Pancreas (tissue), 10 donors: ENCODE measurements at regions not wholly inside any gene's neighbourhood (a gene's known extent, or its start where the extent isn't known, plus 50 kb on each side); places are given as distances from the start of the nearest gene placed in this dataset.

Source experiments
- ATAC-seq, 4 donors: fragments of 200-7000 bp; cut with Tn5 transposase; one replicate each; pipeline versions ENCODE4 v1.8.0 to v1.9.1; 2020; ENCODE audit warnings: mild to moderate bottlenecking in 4 of 4, moderate library complexity in 4 of 4
- DNase-seq, 6 donors: peaks; one replicate each; pipeline ENCODE4 v3.0.0-alpha.2; 2020
- FAIRE-seq: peaks from 2 replicates; lab custom pipeline; 2012; peaks lifted over from hg19 to GRCh38; lab: Jason Lieb, UNC
- H3K27ac ChIP-seq, 4 donors: fragments of 200-600 bp; sonication (generic); 1 replicate in 3 of 4; 2 replicates in 1 of 4; pipeline versions ENCODE4 v1.5.0 to v1.8.0; 2020
- H3K27me3 ChIP-seq, 4 donors: fragments of 200-600 bp; one replicate each; pipeline ENCODE4 v1.8.0; 2021
- H3K36me3 ChIP-seq, 3 donors: fragments of 200-600 bp; sonication (generic) in 1 of 3; one replicate each; pipeline versions ENCODE4 v1.5.0 to v1.8.0; 2020 to 2021
- H3K4me1 ChIP-seq, 3 donors: fragments of 200-600 bp; one replicate each; pipeline ENCODE4 v1.8.0; 2021
- H3K4me3 ChIP-seq, 4 donors: fragments of 200-600 bp; sonication (generic) in 2 of 4; one replicate each; pipeline versions ENCODE4 v1.5.0 to v1.8.0; 2020 to 2021
- H3K9me3 ChIP-seq, 4 donors: fragments of 200-600 bp; one replicate each; pipeline ENCODE4 v1.8.0; 2021
- CTCF ChIP-seq, 4 donors: fragments of 200-600 bp; sonication (generic) in 3 of 4; IDR thresholded peaks; one replicate each; pipeline versions ENCODE4 v1.5.0 to v1.8.0; 2021; ENCODE audit warnings: antibody characterized with exemption in 4 of 4
- WGBS, 2 donors: extraction: QIAGEN DNeasy Blood & Tissue Kit; methylation state at CpG; one replicate each; pipeline ENCODE4 v1.1.7; 2013; 5-methylcytosine and 5-hydroxymethylcytosine counted together
- intact Hi-C, 3 donors: fragments of 100-400 bp; cut with DNase I; formaldehyde crosslinking; loops; one replicate each; pipeline versions ENCODE4 v1.11.1 to v1.14.2; 2022
- donor health status: healthy with polysubstance abuse.
- donor health status: DM: no; HTN: no; CAD: no; lungs with moderate emphysema.
- donor health status: DM: no; HTN: no; CAD: no.
- donor health status: control.
- donor health status: control.
- donor health status: Bipolar disorder and iron deficiency.
- donor health status: DM: yes; HTN: yes; CAD: no.
- donor health status: DM: no; HTN: no; CAD: no.
- donor health status: DM: no; HTN: no; CAD: no.
- donor health status: DM: yes; HTN: yes; CAD: no.

- Histone ChIP-seq H3K27me3 (no peaks in the 10 kb centered on the region), H3K4me3 (no peak overlapping the region), H3K9me3 (no peaks in the 10 kb centered on the region), H3K36me3 (no peaks in the 10 kb centered on the region), H3K27ac (no peak overlapping the region), H3K4me1 (no peaks in the 10 kb centered on the region)
- no peak for TF ChIP-seq CTCF (IDR thresholded peaks at IDR 0.05)
- DNase-seq = no peak
- no peak for ATAC-seq
- intact Hi-C loops = no loop called here
- no peak for FAIRE-seq
- WGBS, 2 donors = 52 to 57% methylated on average over 7 of the region's 7 CpGs
These were observed 279.0 kb downstream of the PTPRU start for GRCh38 chr1:29515170-29515955.

GRCh38 chr1:29514361-29515169 lies 278.2 kb downstream of the PTPRU start:
- TF ChIP-seq CTCF (IDR thresholded peaks at IDR 0.05) = no peak
- Histone ChIP-seq H3K4me3 (no peak overlapping the region), H3K27ac (no peak overlapping the region), H3K27me3 (no peaks in the 10 kb centered on the region), H3K36me3 (no peaks in the 10 kb centered on the region), H3K4me1 (no peaks in the 10 kb centered on the region), H3K9me3 (no peaks in the 10 kb centered on the region)
- DNase-seq (no peak), FAIRE-seq (no peak), ATAC-seq (no peak)
- WGBS, 2 donors = 48 to 58% methylated on average over 18 of the region's 18 CpGs
- intact Hi-C loops = no loop called here

GRCh38 chr1:29513357-29513756 lies 277.0 kb downstream of the PTPRU start:
- FAIRE-seq (no peak), DNase-seq (peak in 2 of 6 donors; percentile 21 to 45), ATAC-seq (peak in 3 of 4 donors; percentile 71 to 83 (median 82))
- H3K9me3 ChIP-seq = no peaks in the 10 kb centered on the region
- intact Hi-C loops = no loop called here
- H3K27me3 ChIP-seq = no peaks in the 10 kb centered on the region
- WGBS, 2 donors = 53 to 67% methylated on average over 5 of the region's 5 CpGs
- H3K4me3 ChIP-seq = no peak overlapping the region
- TF ChIP-seq CTCF (IDR thresholded peaks at IDR 0.05) = peak in 2 of 4 donors; percentile 9 to 11
- no peaks in the 10 kb centered on the region for H3K36me3 ChIP-seq
- no peak overlapping the region for H3K27ac ChIP-seq
- H3K4me1 ChIP-seq = no peaks in the 10 kb centered on the region

- no peak for FAIRE-seq
- intact Hi-C loops = no loop called here
These were observed 275.1 kb downstream of the PTPRU start for GRCh38 chr1:29511436-29511835.

More at GRCh38 chr1:29511436-29511835, 275.1 kb downstream of the PTPRU start:
- Histone ChIP-seq H3K27me3 (no peaks in the 10 kb centered on the region), H3K9me3 (no peaks in the 10 kb centered on the region), H3K4me3 (no peak overlapping the region), H3K4me1 (no peaks in the 10 kb centered on the region), H3K36me3 (no peaks in the 10 kb centered on the region), H3K27ac (no peak overlapping the region)
- WGBS, 2 donors = 69 to 78% methylated on average over 6 of the region's 6 CpGs
- no peak for ATAC-seq
- no peak for TF ChIP-seq CTCF (IDR thresholded peaks at IDR 0.05)
- DNase-seq = no peak
